ENCODE measurements at regions not wholly inside any gene's neighbourhood (a gene's known extent, or its start where the extent isn't known, plus 50 kb on each side); places are given as distances from the start of the nearest gene placed in this dataset.

DNA sequence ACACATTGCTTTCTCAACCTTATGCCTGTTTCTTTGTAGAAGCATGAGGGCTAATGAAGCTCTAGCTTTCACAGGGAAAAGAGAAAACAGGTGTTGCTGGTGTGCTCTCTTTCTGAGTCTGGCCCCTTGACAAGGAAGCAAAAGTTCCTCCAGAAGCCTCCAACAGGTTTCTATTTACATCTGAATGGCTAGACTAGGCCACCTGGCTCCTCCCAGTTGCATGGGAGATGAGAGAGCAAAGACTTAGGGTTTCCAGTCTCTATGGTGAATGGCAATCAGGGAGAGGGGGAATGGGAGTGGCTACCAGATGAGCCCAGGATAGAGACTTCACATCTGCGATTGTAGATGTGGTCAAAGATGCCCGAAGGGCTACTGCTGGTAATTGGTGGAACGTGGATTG lies 138.1 kb upstream of the PLXNC1 start:
- TF ChIP-seq POLR2A (IDR thresholded peaks at IDR 0.05) (no peak), POLR2AphosphoS5 (IDR thresholded peaks at IDR 0.05; ENCODE audit: insufficient read depth in 1 of 2, low read depth in 1 of 2) (no peak)
- TF ChIP-seq, protein P1, sequence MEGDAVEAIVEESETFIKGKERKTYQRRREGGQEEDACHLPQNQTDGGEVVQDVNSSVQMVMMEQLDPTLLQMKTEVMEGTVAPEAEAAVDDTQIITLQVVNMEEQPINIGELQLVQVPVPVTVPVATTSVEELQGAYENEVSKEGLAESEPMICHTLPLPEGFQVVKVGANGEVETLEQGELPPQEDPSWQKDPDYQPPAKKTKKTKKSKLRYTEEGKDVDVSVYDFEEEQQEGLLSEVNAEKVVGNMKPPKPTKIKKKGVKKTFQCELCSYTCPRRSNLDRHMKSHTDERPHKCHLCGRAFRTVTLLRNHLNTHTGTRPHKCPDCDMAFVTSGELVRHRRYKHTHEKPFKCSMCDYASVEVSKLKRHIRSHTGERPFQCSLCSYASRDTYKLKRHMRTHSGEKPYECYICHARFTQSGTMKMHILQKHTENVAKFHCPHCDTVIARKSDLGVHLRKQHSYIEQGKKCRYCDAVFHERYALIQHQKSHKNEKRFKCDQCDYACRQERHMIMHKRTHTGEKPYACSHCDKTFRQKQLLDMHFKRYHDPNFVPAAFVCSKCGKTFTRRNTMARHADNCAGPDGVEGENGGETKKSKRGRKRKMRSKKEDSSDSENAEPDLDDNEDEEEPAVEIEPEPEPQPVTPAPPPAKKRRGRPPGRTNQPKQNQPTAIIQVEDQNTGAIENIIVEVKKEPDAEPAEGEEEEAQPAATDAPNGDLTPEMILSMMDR (IDR thresholded peaks at IDR 0.05), result no peak
